NCI-H748 (cell line): ENCODE measurements at regions not wholly inside any gene's neighbourhood (a gene's known extent, or its start where the extent isn't known, plus 50 kb on each side); places are given as distances from the start of the nearest gene placed in this dataset.
A peak's percentile ranks its signal among the peaks of the same experiment; 100 is the strongest.

Source experiments
- DNase-seq: peaks from one replicate; lab custom pipeline; 2025; ENCODE audit not compliant: unreplicated experiment; lab: John Stamatoyannopoulos, UW

- DNase-seq: no peak
Observed at GRCh38 chr13:72126424-72126823, 259.4 kb upstream of the DACH1 start.

- no peak for DNase-seq
Observed at GRCh38 chr13:72125561-72125960, 258.6 kb upstream of the DACH1 start.

- no peak for DNase-seq
Observed at GRCh38 chr13:72122661-72123255, 255.8 kb upstream of the DACH1 start.

GRCh38 chr13:72121466-72121865 is 254.5 kb upstream of the DACH1 start:
- no peak for DNase-seq

GRCh38 chr13:72120632-72121031 is 253.6 kb upstream of the DACH1 start:
- DNase-seq: peak; percentile 53

GRCh38 chr13:72113931-72114330 is 246.9 kb upstream of the DACH1 start:
- DNase-seq: no peak

- no peak for DNase-seq
Observed at GRCh38 chr13:72113076-72113475, 246.1 kb upstream of the DACH1 start.

GRCh38 chr13:72112216-72112615 is 245.2 kb upstream of the DACH1 start:
- no peak for DNase-seq

- no peak for DNase-seq
Observed at GRCh38 chr13:72109863-72110262, 242.9 kb upstream of the DACH1 start.

GRCh38 chr13:72104656-72105180 is 237.7 kb upstream of the DACH1 start:
- DNase-seq: no peak

GRCh38 chr13:72101768-72102400 is 234.9 kb upstream of the DACH1 start:
- DNase-seq: no peak

GRCh38 chr13:72100339-72100738 is 233.3 kb upstream of the DACH1 start:
- DNase-seq: no peak

GRCh38 chr13:72097568-72097967 is 230.6 kb upstream of the DACH1 start:
- peak; percentile 32 for DNase-seq

GRCh38 chr13:72093262-72093661 is 226.3 kb upstream of the DACH1 start:
- no peak for DNase-seq

- DNase-seq: peak; percentile 64
Observed at GRCh38 chr13:72074663-72075062, 207.7 kb upstream of the DACH1 start.

- DNase-seq: no peak
Observed at GRCh38 chr13:72072261-72072660, 205.3 kb upstream of the DACH1 start.

GRCh38 chr13:72071713-72072112 is 204.7 kb upstream of the DACH1 start:
- DNase-seq: no peak

GRCh38 chr13:72062566-72062965 is 195.6 kb upstream of the DACH1 start:
- DNase-seq: peak; percentile 97

GRCh38 chr13:72061613-72062012 is 194.6 kb upstream of the DACH1 start:
- no peak for DNase-seq

GRCh38 chr13:72050251-72050650 is 183.2 kb upstream of the DACH1 start:
- no peak for DNase-seq

GRCh38 chr13:72043366-72043765 is 176.4 kb upstream of the DACH1 start:
- DNase-seq: no peak

GRCh38 chr13:72041165-72041564 is 174.2 kb upstream of the DACH1 start:
- DNase-seq: no peak

- no peak for DNase-seq
Observed at GRCh38 chr13:72039126-72039525, 172.1 kb upstream of the DACH1 start.
